ENCODE measurements at regions not wholly inside any gene's neighbourhood (a gene's known extent, or its start where the extent isn't known, plus 50 kb on each side); places are given as distances from the start of the nearest gene placed in this dataset.

- TF ChIP-seq, protein P1, sequence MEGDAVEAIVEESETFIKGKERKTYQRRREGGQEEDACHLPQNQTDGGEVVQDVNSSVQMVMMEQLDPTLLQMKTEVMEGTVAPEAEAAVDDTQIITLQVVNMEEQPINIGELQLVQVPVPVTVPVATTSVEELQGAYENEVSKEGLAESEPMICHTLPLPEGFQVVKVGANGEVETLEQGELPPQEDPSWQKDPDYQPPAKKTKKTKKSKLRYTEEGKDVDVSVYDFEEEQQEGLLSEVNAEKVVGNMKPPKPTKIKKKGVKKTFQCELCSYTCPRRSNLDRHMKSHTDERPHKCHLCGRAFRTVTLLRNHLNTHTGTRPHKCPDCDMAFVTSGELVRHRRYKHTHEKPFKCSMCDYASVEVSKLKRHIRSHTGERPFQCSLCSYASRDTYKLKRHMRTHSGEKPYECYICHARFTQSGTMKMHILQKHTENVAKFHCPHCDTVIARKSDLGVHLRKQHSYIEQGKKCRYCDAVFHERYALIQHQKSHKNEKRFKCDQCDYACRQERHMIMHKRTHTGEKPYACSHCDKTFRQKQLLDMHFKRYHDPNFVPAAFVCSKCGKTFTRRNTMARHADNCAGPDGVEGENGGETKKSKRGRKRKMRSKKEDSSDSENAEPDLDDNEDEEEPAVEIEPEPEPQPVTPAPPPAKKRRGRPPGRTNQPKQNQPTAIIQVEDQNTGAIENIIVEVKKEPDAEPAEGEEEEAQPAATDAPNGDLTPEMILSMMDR (IDR thresholded peaks at IDR 0.05; ENCODE audit: control insufficient read depth, extremely low read depth, insufficient read depth): no peak
- no peak overlapping the region for H3K4me3 ChIP-seq (ENCODE audit: low read depth, low read length)
- DNase-seq (ENCODE audit: low read depth): no peak
Observed at GRCh38 chr18:71873695-71874094, 670.4 kb downstream of the CBLN2 start.

- DNase-seq (ENCODE audit: low read depth): no peak
- no peak overlapping the region for H3K4me3 ChIP-seq (ENCODE audit: low read depth, low read length)
- TF ChIP-seq, protein P1 (IDR thresholded peaks at IDR 0.05; ENCODE audit: control insufficient read depth, extremely low read depth, insufficient read depth): no peak
Observed at GRCh38 chr18:71865888-71866287, 678.3 kb downstream of the CBLN2 start.

- TF ChIP-seq, protein P1 (IDR thresholded peaks at IDR 0.05; ENCODE audit: control insufficient read depth, extremely low read depth, insufficient read depth): no peak
- no peak overlapping the region for H3K4me3 ChIP-seq (ENCODE audit: low read depth, low read length)
- no peak for DNase-seq (ENCODE audit: low read depth)
Observed at GRCh38 chr18:71850602-71851001, 693.5 kb downstream of the CBLN2 start.

DNA sequence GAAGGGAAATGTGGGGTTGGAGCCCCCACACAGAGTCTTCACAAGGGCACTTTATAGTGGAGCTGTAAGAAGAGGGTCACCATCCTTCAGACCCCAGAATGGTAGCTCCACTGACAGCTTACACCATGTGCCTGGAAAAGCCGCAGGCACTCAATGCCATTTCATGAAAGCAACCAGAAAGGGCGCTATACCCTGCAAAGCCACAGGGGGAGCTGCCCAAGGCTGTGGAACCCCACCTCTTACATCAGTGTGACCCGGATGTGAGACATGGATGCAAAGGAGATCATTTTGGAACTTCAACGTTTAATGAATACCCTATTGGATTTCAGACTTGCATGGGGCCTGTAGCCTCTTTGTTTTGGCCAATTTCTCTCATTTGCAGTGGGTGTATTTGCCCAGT is 694.7 kb downstream of the CBLN2 start:
- no peak overlapping the region for H3K4me3 ChIP-seq (ENCODE audit: low read depth, low read length)
- TF ChIP-seq, protein P1 (IDR thresholded peaks at IDR 0.05; ENCODE audit: control insufficient read depth, extremely low read depth, insufficient read depth): no peak
- DNase-seq (ENCODE audit: low read depth): no peak

- H3K4me3 ChIP-seq (ENCODE audit: low read depth, low read length): no peak overlapping the region
- TF ChIP-seq, protein P1 (IDR thresholded peaks at IDR 0.05; ENCODE audit: control insufficient read depth, extremely low read depth, insufficient read depth): no peak
- DNase-seq (ENCODE audit: low read depth): no peak
Observed at GRCh38 chr18:71846716-71847115, 697.4 kb downstream of the CBLN2 start.

- no peak for DNase-seq (ENCODE audit: low read depth)
- TF ChIP-seq, protein P1 (IDR thresholded peaks at IDR 0.05; ENCODE audit: control insufficient read depth, extremely low read depth, insufficient read depth): no peak
- no peak overlapping the region for H3K4me3 ChIP-seq (ENCODE audit: low read depth, low read length)
Observed at GRCh38 chr18:71844814-71845213, 699.3 kb downstream of the CBLN2 start.

DNA sequence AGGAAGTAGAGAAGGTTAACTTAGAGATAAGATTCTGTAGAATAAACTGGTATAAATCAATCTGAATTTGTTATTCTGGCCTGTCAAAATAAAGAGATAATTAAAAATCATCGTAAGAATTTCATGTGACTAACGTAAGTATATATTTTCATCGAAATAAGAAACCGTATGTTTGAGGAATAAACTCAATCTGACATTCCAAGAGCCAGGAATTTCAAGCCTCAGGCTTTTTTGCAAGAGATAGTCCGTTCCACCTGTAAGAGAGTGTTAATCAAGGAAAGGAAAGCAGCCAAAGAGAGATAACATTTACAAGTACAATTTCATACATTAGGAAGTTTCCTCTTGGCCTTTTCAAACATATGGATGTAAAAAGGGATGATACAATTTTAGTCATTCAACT is 701.5 kb downstream of the CBLN2 start:
- TF ChIP-seq, protein P1 (IDR thresholded peaks at IDR 0.05; ENCODE audit: control insufficient read depth, extremely low read depth, insufficient read depth): no peak
- no peak for DNase-seq (ENCODE audit: low read depth)
- no peak overlapping the region for H3K4me3 ChIP-seq (ENCODE audit: low read depth, low read length)
